Lung (tissue), 11 donors: ENCODE measurements at regions not wholly inside any gene's neighbourhood (a gene's known extent, or its start where the extent isn't known, plus 50 kb on each side); places are given as distances from the start of the nearest gene placed in this dataset.

Source experiments
- ATAC-seq: fragments of 200-7000 bp; cut with Tn5 transposase; one replicate; pipeline ENCODE4 v1.9.1; 2020; ENCODE audit warnings: moderate number of reproducible peaks; ENCODE audit not compliant: insufficient read depth, low FRiP score
- DNase-seq, 3 donors: peaks; one replicate each; pipeline ENCODE4 v3.0.0-alpha.2; 2013 to 2017
- H3K27ac ChIP-seq, 2 donors: one replicate each; pipeline ENCODE4 v1.5.1; 2013; ENCODE audit warnings: mild to moderate bottlenecking in 2 of 2, moderate library complexity in 2 of 2, control low read depth in 1 of 2, inconsistent platforms in 1 of 2, low read depth in 1 of 2, low read length in 1 of 2
- H3K27me3 ChIP-seq, 3 donors: one replicate each; pipeline ENCODE4 v1.5.1; 2013; ENCODE audit warnings: low read length in 2 of 3; ENCODE audit not compliant: control insufficient read depth in 3 of 3, insufficient read depth in 3 of 3
- H3K36me3 ChIP-seq, 4 donors: one replicate each; pipeline ENCODE4 v1.5.1; 2013; ENCODE audit warnings: low read length in 4 of 4, mild to moderate bottlenecking in 1 of 4, moderate library complexity in 1 of 4; ENCODE audit not compliant: control insufficient read depth in 4 of 4, insufficient read depth in 4 of 4
- H3K4me1 ChIP-seq, 5 donors: one replicate each; pipeline ENCODE4 v1.5.1; 2013; ENCODE audit warnings: low read length in 5 of 5, mild to moderate bottlenecking in 2 of 5, moderate library complexity in 1 of 5; ENCODE audit not compliant: control insufficient read depth in 5 of 5, insufficient read depth in 5 of 5
- H3K4me3 ChIP-seq: one replicate; pipeline ENCODE4 v1.5.1; 2013; ENCODE audit warnings: mild to moderate bottlenecking, control low read depth, moderate library complexity
- H3K9ac ChIP-seq, 2 donors: one replicate each; pipeline ENCODE4 v1.5.1; 2013; ENCODE audit warnings: low read length in 2 of 2, control low read depth in 1 of 2; ENCODE audit not compliant: insufficient read depth in 1 of 2
- H3K9me3 ChIP-seq, 4 donors: one replicate each; pipeline ENCODE4 v1.5.1; 2013; ENCODE audit warnings: low read length in 3 of 4, mild to moderate bottlenecking in 1 of 4, moderate library complexity in 1 of 4; ENCODE audit not compliant: control insufficient read depth in 4 of 4, insufficient read depth in 3 of 4
- CTCF ChIP-seq: IDR thresholded peaks from 2 replicates; pipeline ENCODE4 v1.5.1; 2012; ENCODE audit warnings: mild to moderate bottlenecking; ENCODE audit errors: control extremely low read depth, extremely low read depth
- WGBS, 2 donors: extraction: QIAGEN DNeasy Blood & Tissue Kit; methylation state at CpG; one replicate each; pipeline ENCODE4 v1.1.7; 2013; 5-methylcytosine and 5-hydroxymethylcytosine counted together
- donor health status: control.
- donor health status: control.
- donor health status: Bipolar disorder and iron deficiency.
- donor health status: healthy.
- donor health status: DM: yes; HTN: yes; CAD: no.

- Histone ChIP-seq H3K36me3 (no peaks in the 10 kb centered on the region), H3K4me3 (no peak overlapping the region), H3K27ac (no peak overlapping the region), H3K4me1 (no peaks in the 10 kb centered on the region), H3K27me3 (no peaks in the 10 kb centered on the region), H3K9ac (no peak overlapping the region), H3K9me3 (peaks cover 0 to 2% (median 0%) of the 10 kb centered on the region in 4 donors)
- TF ChIP-seq CTCF, result no peak
- DNase-seq, result no peak
- no peak for ATAC-seq
- WGBS, 2 donors, result 80 to 86% methylated on average over 3 of the region's 3 CpGs
These were observed 101.0 kb upstream of the PRNP start for GRCh38 chr20:4585104-4585753.

- H3K9ac ChIP-seq, result no peak overlapping the region
- ATAC-seq (no peak), DNase-seq (no peak)
- H3K27ac ChIP-seq, result no peak overlapping the region
- peaks cover 0 to 2% (median 0%) of the 10 kb centered on the region in 4 donors for H3K9me3 ChIP-seq
- H3K27me3 ChIP-seq, result no peaks in the 10 kb centered on the region
- H3K4me1 ChIP-seq, result no peaks in the 10 kb centered on the region
- H3K4me3 ChIP-seq, result no peak overlapping the region
- no peak for TF ChIP-seq CTCF
- WGBS, 2 donors, result 98 to 100% methylated on average over 1 of the region's 1 CpG
- no peaks in the 10 kb centered on the region for H3K36me3 ChIP-seq
These were observed 101.7 kb upstream of the PRNP start for GRCh38 chr20:4584510-4584909.

- Histone ChIP-seq H3K27ac (no peak overlapping the region), H3K36me3 (no peaks in the 10 kb centered on the region), H3K9me3 (peaks cover 0 to 2% (median 0%) of the 10 kb centered on the region in 4 donors), H3K27me3 (no peaks in the 10 kb centered on the region), H3K9ac (no peak overlapping the region), H3K4me1 (no peaks in the 10 kb centered on the region), H3K4me3 (no peak overlapping the region)
- ATAC-seq (no peak), DNase-seq (no peak)
- TF ChIP-seq CTCF, result no peak
- WGBS, 2 donors, result 60 to 65% methylated on average over 5 of the region's 5 CpGs
These were observed 104.4 kb upstream of the PRNP start for GRCh38 chr20:4581838-4582237.

GRCh38 chr20:4578375-4578774 lies 107.9 kb upstream of the PRNP start:
- Histone ChIP-seq H3K27ac (no peak overlapping the region), H3K4me1 (no peaks in the 10 kb centered on the region), H3K36me3 (no peaks in the 10 kb centered on the region), H3K27me3 (peaks cover 0 to 3% (median 0%) of the 10 kb centered on the region in 3 donors), H3K9me3 (no peaks in the 10 kb centered on the region), H3K4me3 (no peak overlapping the region), H3K9ac (no peak overlapping the region)
- no peak for TF ChIP-seq CTCF
- ATAC-seq, result no peak
- DNase-seq, result no peak
- WGBS, 2 donors, result 90 to 91% methylated on average over 1 of the region's 1 CpG
